SK-N-SH treated with all-trans-retinoic acid at 6 μM for 48 hours (cell line): ENCODE measurements at regions not wholly inside any gene's neighbourhood (a gene's known extent, or its start where the extent isn't known, plus 50 kb on each side); places are given as distances from the start of the nearest gene placed in this dataset.

Experiments
- ATAC-seq: fragments of 200-7000 bp; cut with Tn5 transposase; 3 replicates; pipeline ENCODE4 v1.9.1; 2020; ENCODE audit warnings: mild to moderate bottlenecking, moderate library complexity
- ARNTL ChIP-seq: fragments of 450-650 bp; formaldehyde crosslinking; IDR thresholded peaks from 2 replicates; pipeline ENCODE4 v1.5.0; 2020; ENCODE audit warnings: low read depth, mild to moderate bottlenecking, moderate library complexity, borderline replicate concordance
- BACH2 ChIP-seq: fragments of 250-450 bp; sonication (Bioruptor Pico); IDR thresholded peaks from 2 replicates; pipeline ENCODE4 v1.9.0; 2021; ENCODE audit warnings: mild to moderate bottlenecking, borderline replicate concordance
- CSDC2 ChIP-seq: fragments of 250-450 bp; sonication (Bioruptor Pico); IDR thresholded peaks from 2 replicates; pipeline ENCODE4 v1.5.0; 2020; ENCODE audit warnings: mild to moderate bottlenecking, moderate library complexity
- CSRNP3 ChIP-seq: fragments of 250-450 bp; sonication (Bioruptor Pico); IDR thresholded peaks from 2 replicates; pipeline ENCODE4 v1.5.1; 2021; ENCODE audit warnings: mild to moderate bottlenecking, moderate library complexity
- ESRRG ChIP-seq: fragments of 250-450 bp; sonication (Bioruptor Pico); IDR thresholded peaks from 2 replicates; pipeline ENCODE4 v1.6.1; 2021; ENCODE audit warnings: mild to moderate bottlenecking
- ISL1 ChIP-seq: fragments of 250-450 bp; sonication (Bioruptor Pico); IDR thresholded peaks from 2 replicates; pipeline ENCODE4 v2.1.2; 2022; ENCODE audit warnings: mild to moderate bottlenecking, moderate library complexity
- OSR1 ChIP-seq: fragments of 250-450 bp; sonication (Bioruptor Pico); IDR thresholded peaks from 2 replicates; pipeline ENCODE4 v1.8.0; 2022; ENCODE audit warnings: moderate library complexity, mild to moderate bottlenecking, inconsistent platforms
- POU6F1 ChIP-seq: fragments of 250-450 bp; sonication (Bioruptor Pico); IDR thresholded peaks from 2 replicates; pipeline ENCODE4 v1.8.0; 2021; ENCODE audit warnings: low read depth, mild to moderate bottlenecking, moderate library complexity, borderline replicate concordance
- PPARA ChIP-seq: fragments of 250-450 bp; sonication (Bioruptor Pico); IDR thresholded peaks from 2 replicates; pipeline ENCODE4 v1.5.0; 2020; ENCODE audit warnings: mild to moderate bottlenecking, borderline replicate concordance
- RARB ChIP-seq: fragments of 250-450 bp; sonication (Bioruptor Pico); IDR thresholded peaks from 2 replicates; pipeline ENCODE4 v1.8.0; 2021; ENCODE audit warnings: mild to moderate bottlenecking, moderate library complexity
- SNAI2 ChIP-seq: fragments of 250-450 bp; sonication (Bioruptor Pico); IDR thresholded peaks from 2 replicates; pipeline ENCODE4 v1.5.0; 2020; ENCODE audit warnings: mild to moderate bottlenecking, moderate library complexity
- TCF4 ChIP-seq: fragments of 250-450 bp; sonication (Bioruptor Pico); IDR thresholded peaks from 2 replicates; pipeline ENCODE4 v1.8.0; 2021; ENCODE audit warnings: mild to moderate bottlenecking, moderate library complexity, borderline replicate concordance
- TOX ChIP-seq: fragments of 250-450 bp; sonication (Bioruptor Pico); IDR thresholded peaks from 2 replicates; pipeline ENCODE4 v1.8.0; 2021; ENCODE audit warnings: mild to moderate bottlenecking, moderate library complexity, borderline replicate concordance
- ZC3H10 ChIP-seq: fragments of 250-450 bp; sonication (Bioruptor Pico); IDR thresholded peaks from 2 replicates; pipeline ENCODE4 v1.5.1; 2021; ENCODE audit warnings: mild to moderate bottlenecking, moderate library complexity
- ZFP3 ChIP-seq: fragments of 250-450 bp; sonication (Bioruptor Pico); IDR thresholded peaks from 2 replicates; pipeline ENCODE4 v1.5.0; 2020; ENCODE audit warnings: mild to moderate bottlenecking, moderate library complexity
- ZFP30 ChIP-seq: fragments of 450-650 bp; formaldehyde crosslinking; IDR thresholded peaks from 2 replicates; pipeline ENCODE4 v1.5.0; 2022; ENCODE audit warnings: mild to moderate bottlenecking, moderate library complexity
- ZNF565 ChIP-seq: fragments of 450-650 bp; formaldehyde crosslinking; conservative IDR thresholded peaks from 2 replicates; pipeline ENCODE4 v1.5.0; 2020; ENCODE audit warnings: low read depth, mild to moderate bottlenecking, moderate library complexity
- ZNF70 ChIP-seq: fragments of 450-650 bp; formaldehyde crosslinking; IDR thresholded peaks from 2 replicates; pipeline ENCODE4 v1.5.0; 2020; ENCODE audit warnings: mild to moderate bottlenecking, moderate library complexity
- TF ChIP-seq, protein P1 (sequence below): fragments of 250-450 bp; sonication (Bioruptor Pico); IDR thresholded peaks from 2 replicates; pipeline ENCODE4 v1.5.1; 2020; ENCODE audit warnings: low read depth, mild to moderate bottlenecking, moderate library complexity
- TF ChIP-seq, protein P2 (sequence below): fragments of 250-450 bp; sonication (Bioruptor Pico); IDR thresholded peaks from 2 replicates; pipeline ENCODE4 v1.5.0; 2020; ENCODE audit warnings: mild to moderate bottlenecking, moderate library complexity
- TF ChIP-seq, protein P3 (sequence below): fragments of 250-450 bp; sonication (Bioruptor Pico); IDR thresholded peaks from 2 replicates; pipeline ENCODE4 v1.8.0; 2020; ENCODE audit warnings: mild to moderate bottlenecking, moderate library complexity, borderline replicate concordance

GRCh38 chr2:106963893-106964292 is 77.9 kb upstream of the ST6GAL2 start:
- TF ChIP-seq BACH2 (CRISPR knock-in tag) = no peak
- TF ChIP-seq ZNF565 (CRISPR knock-in tag) = no peak
- no peak for TF ChIP-seq CSDC2
- TF ChIP-seq OSR1 = no peak
- TF ChIP-seq, protein P1, sequence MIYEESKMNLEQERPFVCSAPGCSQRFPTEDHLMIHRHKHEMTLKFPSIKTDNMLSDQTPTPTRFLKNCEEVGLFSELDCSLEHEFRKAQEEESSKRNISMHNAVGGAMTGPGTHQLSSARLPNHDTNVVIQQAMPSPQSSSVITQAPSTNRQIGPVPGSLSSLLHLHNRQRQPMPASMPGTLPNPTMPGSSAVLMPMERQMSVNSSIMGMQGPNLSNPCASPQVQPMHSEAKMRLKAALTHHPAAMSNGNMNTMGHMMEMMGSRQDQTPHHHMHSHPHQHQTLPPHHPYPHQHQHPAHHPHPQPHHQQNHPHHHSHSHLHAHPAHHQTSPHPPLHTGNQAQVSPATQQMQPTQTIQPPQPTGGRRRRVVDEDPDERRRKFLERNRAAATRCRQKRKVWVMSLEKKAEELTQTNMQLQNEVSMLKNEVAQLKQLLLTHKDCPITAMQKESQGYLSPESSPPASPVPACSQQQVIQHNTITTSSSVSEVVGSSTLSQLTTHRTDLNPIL (CRISPR knock-in tag) = no peak
- no peak for TF ChIP-seq TCF4
- no peak for TF ChIP-seq TOX (CRISPR knock-in tag)
- TF ChIP-seq ZFP30 (CRISPR knock-in tag) = no peak
- TF ChIP-seq ISL1 (CRISPR knock-in tag) = no peak
- TF ChIP-seq POU6F1 = no peak
- TF ChIP-seq RARB (CRISPR knock-in tag) = no peak
- TF ChIP-seq ZFP3 = no peak
- no peak for TF ChIP-seq ZC3H10
- no peak for TF ChIP-seq ZNF70 (CRISPR knock-in tag)
- TF ChIP-seq, protein P2, sequence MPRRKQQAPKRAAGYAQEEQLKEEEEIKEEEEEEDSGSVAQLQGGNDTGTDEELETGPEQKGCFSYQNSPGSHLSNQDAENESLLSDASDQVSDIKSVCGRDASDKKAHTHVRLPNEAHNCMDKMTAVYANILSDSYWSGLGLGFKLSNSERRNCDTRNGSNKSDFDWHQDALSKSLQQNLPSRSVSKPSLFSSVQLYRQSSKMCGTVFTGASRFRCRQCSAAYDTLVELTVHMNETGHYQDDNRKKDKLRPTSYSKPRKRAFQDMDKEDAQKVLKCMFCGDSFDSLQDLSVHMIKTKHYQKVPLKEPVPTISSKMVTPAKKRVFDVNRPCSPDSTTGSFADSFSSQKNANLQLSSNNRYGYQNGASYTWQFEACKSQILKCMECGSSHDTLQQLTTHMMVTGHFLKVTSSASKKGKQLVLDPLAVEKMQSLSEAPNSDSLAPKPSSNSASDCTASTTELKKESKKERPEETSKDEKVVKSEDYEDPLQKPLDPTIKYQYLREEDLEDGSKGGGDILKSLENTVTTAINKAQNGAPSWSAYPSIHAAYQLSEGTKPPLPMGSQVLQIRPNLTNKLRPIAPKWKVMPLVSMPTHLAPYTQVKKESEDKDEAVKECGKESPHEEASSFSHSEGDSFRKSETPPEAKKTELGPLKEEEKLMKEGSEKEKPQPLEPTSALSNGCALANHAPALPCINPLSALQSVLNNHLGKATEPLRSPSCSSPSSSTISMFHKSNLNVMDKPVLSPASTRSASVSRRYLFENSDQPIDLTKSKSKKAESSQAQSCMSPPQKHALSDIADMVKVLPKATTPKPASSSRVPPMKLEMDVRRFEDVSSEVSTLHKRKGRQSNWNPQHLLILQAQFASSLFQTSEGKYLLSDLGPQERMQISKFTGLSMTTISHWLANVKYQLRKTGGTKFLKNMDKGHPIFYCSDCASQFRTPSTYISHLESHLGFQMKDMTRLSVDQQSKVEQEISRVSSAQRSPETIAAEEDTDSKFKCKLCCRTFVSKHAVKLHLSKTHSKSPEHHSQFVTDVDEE (CRISPR knock-in tag) = no peak
- TF ChIP-seq ESRRG (CRISPR knock-in tag) = no peak
- TF ChIP-seq SNAI2 (CRISPR knock-in tag) = no peak
- TF ChIP-seq, protein P3, sequence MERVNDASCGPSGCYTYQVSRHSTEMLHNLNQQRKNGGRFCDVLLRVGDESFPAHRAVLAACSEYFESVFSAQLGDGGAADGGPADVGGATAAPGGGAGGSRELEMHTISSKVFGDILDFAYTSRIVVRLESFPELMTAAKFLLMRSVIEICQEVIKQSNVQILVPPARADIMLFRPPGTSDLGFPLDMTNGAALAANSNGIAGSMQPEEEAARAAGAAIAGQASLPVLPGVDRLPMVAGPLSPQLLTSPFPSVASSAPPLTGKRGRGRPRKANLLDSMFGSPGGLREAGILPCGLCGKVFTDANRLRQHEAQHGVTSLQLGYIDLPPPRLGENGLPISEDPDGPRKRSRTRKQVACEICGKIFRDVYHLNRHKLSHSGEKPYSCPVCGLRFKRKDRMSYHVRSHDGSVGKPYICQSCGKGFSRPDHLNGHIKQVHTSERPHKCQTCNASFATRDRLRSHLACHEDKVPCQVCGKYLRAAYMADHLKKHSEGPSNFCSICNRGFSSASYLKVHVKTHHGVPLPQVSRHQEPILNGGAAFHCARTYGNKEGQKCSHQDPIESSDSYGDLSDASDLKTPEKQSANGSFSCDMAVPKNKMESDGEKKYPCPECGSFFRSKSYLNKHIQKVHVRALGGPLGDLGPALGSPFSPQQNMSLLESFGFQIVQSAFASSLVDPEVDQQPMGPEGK = no peak
- TF ChIP-seq ARNTL (CRISPR knock-in tag) = no peak
- TF ChIP-seq PPARA = no peak
- no peak for ATAC-seq

DNA sequence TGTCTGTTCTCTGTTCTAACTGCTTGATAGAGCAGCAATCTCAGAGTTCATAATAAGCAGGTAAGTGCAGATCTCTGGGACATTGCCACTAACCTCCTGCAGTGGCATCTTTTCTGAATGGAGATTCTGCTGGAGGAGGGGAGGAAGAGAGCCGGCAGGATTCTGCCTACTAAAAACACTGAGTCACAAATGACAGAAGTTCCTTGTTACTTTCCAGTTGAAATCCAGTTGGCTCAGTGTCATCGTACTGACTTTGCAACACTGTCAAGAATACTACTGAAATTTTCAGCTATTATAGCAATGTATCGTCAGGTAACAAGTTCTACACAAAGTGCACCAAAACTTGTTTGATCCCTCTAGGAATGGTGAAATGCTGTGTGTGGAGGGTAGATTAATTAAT is 79.6 kb upstream of the ST6GAL2 start:
- ATAC-seq = no peak
- TF ChIP-seq RARB (CRISPR knock-in tag) (no peak), CSRNP3 (no peak), ISL1 (CRISPR knock-in tag) (no peak), CSDC2 (no peak), ARNTL (CRISPR knock-in tag) (no peak)
- TF ChIP-seq, protein P1 (CRISPR knock-in tag) = no peak

DNA sequence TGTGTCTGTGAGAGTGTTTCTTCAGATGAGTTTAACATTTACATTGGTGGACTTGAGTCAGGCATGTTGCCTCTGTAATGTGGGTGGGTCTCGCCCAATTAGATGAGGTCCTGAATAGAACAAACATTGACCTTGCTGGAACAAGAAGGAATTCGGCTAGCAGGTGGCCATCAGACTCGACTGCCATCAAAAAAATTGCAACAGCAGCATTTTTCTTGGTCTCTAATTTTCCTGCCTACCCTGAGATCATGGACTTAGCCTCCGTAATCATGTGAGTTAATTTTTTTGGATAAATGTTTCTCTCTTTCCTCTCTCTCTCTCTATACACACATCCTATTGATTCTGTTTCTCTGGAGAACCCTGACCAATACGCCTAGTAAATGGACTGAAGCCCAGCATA is 83.8 kb upstream of the ST6GAL2 start:
- TF ChIP-seq TCF4 = no peak
- TF ChIP-seq, protein P1 (CRISPR knock-in tag) = no peak
- TF ChIP-seq ISL1 (CRISPR knock-in tag) = no peak
- ATAC-seq = no peak
